Left renal cortex interstitium (tissue), 4 donors: ENCODE measurements at regions not wholly inside any gene's neighbourhood (a gene's known extent, or its start where the extent isn't known, plus 50 kb on each side); places are given as distances from the start of the nearest gene placed in this dataset.
"Not testable (repeated sequence)": the region's sequence is repeated elsewhere in the genome, so short reads cannot be mapped to it uniquely, and the experiment has no call there.

Experiments
- DNase-seq, 4 donors: peaks; one replicate each; pipeline ENCODE4 v3.0.0-alpha.2; 2013; ENCODE audit warnings: low read depth in 4 of 4, low spot score in 2 of 4, missing footprints in 1 of 4

DNA sequence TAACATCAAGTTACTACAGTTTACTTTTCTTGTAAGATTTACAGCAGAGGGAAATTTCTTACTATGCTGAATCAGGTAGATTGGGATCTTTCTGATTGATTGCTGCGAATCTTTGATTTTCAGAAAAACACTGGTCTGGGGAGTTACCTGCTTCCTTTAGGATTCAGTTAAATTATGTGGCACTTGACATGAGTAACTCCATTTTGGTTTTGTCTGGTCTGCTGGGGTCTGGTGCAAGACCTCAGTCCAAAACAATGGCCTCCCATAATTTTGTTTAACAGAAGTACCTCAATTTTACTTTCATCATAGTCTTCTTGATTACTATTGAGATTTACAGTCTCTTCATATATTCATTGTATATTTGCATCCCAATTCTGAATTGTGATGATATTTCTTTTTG is 775.5 kb downstream of the TRIB2 start:
- no peak for DNase-seq

DNA sequence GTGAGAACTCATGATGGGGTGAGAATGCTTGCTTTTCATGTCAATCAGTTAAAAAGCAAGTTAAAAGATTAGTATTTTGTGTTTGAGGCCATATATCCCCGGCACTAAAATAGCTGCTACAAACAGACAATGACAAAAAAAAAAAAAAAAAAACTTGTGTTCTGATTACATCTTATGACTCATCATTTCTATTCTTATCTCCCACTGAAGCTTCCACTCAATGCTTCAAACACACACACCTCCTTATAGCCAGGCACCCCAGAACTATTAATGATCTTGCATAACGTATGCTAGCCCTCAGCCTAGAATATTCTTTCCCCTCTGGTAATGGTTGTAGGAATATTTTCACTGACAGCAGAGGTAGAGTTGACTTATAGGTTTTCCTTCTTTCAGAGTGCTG is 778.3 kb downstream of the TRIB2 start:
- no peak for DNase-seq

DNA sequence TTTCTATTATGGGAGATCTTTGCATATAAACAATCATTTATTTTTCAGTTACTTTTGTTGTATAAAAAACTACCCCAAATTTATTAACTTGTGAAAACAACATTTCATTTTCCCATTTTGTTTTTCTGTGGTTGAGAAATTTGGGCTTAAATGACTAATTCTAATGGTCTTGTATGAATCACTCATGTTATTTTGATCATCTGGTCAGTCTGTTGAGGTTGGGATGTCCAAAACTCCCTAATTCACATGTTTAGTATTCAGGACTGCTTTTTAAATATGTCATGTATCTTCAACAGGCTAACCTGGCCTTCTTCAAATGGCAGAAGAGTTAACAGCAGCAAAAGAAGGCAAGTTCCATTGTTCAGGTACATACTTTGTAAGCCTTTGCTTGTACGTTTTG is 788.1 kb downstream of the TRIB2 start:
- no peak for DNase-seq

DNA sequence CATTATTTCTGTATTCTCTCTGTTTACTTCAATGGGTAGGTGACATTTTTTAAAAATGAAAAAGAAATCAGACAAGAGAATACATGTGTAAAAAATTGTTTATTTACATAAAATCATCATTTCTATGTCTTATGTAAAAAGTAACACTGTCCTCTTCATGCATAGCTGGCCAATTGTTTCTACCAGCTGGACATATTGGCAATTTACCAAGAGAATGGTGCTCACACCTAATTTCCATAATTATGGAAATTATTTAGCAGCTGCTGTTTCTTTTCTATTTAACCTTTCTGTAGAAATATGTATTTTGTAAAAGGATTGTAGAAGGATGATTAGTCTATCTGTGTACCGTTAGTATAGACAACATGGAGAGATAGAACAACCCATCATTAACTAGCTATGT is 791.9 kb downstream of the TRIB2 start:
- DNase-seq, result no peak

DNA sequence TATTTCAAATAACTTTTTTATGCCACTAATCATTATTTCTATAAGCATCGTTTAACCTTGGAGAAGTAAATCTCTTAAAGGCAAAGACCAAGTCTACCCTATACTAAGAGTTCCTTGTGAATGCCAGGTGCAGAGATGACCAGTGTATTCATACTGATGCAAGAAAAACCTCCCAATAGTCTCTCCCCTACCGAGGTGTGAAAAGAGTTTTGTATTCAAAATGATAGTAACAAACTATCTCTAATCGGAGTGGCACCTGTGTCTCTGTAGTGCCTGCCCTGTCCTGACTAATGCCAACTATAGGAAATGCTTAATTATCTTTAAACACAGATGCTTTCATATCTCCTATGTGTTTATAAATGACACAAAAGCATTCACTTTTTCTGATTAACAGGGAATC is 798.5 kb downstream of the TRIB2 start:
- DNase-seq, result no peak

DNA sequence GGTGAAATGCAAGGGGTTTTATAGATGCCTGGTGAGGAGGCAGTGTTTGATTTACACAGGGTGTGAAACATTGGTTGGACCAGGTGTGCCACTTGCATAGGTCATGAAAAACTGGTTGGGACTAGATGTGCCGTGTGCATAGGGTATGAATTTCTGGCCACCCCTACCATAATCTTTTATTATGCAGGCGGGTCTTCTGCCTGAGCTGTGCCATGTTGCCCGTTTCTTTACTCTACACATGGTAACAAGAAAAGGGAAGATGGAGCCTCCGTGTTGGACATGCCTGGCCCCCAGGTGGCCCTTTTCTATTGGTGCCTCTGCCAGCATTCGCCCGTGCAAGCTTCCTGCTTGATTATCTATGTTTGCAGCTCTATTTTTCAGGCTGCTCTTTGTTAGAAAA is 805.4 kb downstream of the TRIB2 start:
- DNase-seq, result no peak

DNA sequence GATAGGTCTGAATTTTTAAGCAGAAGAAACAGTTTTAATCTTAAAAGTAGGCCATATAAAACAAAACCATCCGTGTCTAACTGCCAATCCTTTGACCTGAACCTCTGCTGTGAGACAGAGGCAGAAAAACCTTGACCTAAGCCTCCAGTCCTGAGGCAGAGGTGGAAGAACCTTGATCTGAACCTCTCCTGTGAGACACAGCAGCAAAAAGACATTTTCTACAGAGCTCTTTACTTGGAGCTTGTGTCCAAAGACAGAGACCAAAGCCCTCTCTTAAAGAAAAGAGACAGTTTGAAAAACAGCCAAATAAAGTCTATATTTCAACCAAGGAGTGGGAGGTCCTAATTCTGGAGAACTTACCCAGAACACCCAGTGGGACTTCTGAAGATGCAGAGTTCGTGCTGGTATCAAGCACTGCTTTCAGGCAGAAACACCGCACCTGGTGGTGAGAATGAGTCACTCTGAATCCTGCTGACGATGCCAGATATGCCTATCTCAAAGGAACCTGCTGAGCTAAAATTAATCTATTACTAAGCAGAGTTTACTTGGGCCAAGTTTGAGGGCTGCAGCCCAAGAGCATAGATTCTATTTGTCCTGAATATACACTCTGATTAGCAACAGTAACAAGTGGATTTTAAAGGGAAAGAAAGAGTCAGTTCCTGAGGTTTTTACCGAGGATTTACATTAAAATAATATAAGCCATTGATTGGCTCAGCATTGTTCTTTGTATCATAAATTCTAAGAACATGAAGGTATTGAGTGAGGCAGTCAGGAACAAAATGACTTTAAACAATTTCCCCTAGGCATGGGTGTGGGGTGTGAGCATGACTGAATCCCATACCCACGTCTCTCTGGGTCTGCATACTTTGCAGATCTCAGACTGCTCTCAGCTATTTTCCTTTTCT is 806.4 kb downstream of the TRIB2 start:
- DNase-seq, result no peak

DNA sequence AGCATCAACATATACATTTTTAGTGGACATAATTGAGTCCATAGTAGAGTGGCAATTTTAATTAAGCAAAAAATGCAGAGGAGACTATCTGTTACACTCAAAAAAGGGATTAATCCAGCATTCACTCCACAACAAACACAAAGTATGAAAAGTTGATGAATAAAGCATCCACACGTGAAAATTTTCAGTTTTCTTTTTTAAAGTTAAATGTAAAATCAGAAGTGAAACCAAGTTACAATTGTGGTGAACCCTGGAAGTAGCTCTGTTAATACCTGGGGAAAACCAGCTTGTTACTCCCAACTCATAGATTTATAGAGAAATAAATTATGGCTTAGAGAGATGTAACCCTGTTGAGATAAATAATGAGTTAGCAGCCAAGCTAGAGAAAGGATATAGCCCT is 807.8 kb downstream of the TRIB2 start:
- no peak for DNase-seq

DNA sequence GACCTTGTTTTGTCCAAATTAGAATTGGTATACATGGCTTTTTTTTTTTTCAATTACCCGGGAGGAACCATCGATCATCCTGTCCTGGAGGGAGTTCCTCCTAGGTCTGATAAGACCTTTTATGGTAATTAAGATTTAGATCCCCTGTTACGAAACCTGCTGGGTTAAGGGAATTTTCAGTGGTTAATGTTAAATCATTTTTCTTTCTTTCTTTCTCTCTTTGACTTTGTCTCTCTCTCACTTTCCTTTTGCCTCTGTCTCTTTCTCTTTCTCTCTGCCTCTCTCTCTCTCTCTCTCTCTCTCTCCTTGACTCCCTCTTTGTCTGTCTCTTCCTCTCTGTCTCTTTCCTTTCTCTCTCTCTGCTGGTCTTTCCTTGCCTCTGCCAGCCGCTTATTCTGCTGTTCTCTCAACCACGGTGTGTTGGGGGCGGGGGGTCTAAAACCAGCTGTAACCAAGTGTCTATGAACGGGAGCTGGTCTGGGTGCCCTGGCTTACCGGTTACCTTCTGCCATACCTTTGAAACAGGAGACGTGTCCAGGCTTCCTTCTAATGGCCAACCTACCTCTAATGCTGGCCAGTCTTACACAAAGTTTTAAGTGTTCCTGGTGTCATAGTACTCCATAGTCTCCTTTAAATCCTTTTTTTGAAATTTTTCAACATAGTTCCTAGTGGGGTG is 815.1 kb downstream of the TRIB2 start:
- DNase-seq, result not testable (repeated sequence)

DNA sequence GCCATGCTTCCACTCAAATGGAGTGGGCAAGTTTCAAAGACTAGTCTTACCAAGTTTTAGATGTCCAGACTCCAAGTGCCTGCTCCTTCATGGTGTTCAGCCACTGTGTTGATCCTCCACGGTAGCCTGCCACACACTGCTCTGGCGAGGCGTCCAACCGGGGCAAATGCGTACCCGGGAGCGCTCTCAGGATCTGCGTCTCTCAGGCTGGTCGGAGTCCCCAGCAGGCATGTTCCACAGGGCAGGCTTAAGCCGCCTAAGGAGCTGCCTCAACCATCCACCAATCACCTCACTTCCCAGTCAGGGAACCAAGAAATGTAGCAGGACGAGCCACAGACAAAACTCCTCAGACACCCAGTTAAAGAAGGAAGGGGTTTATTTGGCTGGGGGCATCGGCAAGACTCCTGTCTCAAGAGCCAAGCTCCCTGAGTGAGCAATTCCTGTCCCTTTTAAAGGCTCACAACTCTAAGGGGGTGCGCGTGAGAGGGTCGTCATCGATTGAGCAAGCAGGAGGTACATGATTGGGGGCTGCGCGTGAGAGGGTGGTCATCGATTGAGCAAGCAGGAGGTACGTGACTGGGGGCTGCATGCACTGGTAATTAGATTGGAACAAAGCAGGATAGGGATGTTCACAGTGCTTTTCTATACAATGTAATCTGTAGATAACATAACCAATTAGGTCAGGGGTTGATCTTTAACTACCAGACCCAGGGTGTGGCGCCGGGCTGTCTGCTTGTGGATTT is 816.2 kb downstream of the TRIB2 start:
- DNase-seq, result not testable (repeated sequence)

DNA sequence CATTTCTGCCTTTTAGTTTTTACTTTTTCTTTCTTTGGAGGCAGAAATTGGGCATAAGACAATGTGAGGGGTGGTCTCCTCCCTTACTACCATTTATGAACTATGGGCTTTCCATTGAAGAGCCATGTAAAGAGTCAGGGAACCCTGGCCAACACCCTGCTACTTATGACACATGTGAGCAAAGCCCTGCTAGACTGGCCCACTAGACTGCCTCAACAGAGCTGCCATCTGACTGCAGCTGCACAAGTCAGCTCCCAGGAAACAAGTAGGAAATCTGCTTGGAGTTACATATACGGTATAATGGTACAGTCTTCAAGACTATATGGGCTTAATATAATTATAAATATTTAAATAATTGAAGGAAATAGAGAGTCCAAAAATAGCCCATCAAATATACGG is 816.8 kb downstream of the TRIB2 start:
- no peak for DNase-seq

DNA sequence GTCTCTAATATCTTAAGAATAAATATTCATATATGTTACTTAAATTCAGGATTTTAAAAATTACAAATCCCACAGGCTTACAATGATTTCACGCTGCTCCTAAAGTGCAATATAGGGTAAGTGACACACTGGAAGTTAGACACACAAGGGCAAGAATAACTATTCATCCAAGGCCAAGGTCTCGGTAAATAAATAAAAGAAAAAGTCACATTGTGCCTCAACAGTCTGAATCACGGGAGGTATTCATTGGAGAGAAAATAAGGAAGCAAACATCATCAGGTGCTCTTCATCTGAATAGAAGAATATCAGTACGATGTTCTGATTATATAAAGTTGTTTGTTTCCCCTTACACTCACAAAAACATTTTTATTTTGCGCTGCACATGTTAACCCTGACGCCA is 820.2 kb downstream of the TRIB2 start:
- DNase-seq, result no peak

DNA sequence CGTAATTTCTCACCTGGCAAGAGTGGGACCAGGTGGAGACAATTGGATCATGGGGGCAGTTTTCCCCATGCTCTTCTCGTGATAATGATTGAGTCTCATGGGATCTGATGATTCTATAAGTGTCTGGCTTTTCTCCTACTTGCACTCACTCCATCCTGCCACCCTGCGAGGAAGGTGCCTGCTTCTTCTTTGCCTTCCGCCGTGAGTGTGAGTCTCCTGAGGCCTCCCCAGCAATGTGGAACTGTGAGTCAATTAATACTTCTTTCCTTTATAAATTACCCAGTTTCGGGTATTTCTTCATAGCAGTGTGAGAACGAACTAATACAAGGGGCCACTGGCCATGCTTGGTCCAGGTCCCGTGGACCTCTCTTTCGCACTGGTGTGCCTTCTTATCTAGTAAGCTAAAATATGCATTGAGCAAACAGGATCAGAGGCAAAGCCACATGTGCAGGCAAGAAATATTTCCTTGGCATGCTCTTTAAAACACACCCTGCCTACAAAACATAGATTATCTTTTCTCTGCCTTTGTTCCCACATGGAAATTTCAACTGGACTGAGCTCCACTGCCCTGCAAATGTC is 821.1 kb downstream of the TRIB2 start:
- no peak for DNase-seq

DNA sequence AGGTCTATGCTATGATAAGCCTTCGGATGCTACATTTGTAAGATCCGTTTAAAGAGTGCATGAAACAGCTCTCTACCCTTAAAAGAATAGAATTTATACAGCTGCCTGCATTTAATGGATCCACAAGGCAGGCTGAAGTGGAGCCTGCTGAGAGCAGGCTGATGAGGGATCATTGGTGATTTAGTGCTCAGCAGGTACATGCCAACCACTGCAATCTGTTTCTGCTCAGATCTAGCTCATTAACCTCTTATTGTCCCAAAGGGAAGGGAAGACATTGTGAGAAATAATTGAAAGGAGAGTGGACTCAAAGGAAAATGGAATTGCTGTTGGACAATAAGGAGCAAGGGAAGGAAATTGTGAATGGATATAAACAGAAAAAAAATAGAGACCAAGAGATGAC is 822.6 kb downstream of the TRIB2 start:
- DNase-seq, result no peak

DNA sequence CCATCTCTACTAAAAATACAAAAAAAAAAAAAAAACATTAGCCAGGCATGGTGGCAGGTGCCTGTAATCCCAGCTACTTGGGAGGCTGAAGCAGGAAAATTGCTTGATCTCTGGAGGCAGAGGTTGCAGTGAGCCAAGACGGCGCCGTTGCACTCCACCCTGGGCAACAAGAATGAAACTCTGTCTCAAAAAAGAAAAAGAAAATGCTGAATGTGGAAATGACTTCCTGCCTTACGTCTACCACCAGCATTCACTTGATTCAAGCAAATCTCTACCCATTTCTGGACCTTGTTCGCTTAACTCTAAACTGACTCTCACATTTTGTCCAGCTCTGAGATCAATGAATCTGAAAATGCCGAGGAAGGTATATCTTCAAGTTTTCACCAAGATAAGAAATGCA is 825.3 kb downstream of the TRIB2 start:
- no peak for DNase-seq

DNA sequence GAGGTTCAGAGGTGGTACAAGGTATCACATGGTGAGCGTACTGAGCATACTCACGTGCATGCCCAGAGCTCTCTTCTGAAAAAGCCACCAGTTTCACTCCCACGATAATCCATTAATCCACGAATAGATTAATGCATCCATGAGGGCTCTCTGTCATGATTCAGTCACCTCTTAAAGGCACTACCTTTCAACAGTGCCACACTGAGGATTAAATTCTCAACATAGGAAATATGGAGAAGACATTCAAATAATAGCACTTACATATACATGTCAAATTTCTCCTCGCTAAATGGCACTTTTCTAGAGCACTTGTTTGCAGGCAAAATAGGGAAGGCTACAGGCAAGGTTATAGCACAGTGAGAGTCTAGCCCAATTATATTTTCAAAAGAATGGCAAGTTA is 825.9 kb downstream of the TRIB2 start:
- no peak for DNase-seq

DNA sequence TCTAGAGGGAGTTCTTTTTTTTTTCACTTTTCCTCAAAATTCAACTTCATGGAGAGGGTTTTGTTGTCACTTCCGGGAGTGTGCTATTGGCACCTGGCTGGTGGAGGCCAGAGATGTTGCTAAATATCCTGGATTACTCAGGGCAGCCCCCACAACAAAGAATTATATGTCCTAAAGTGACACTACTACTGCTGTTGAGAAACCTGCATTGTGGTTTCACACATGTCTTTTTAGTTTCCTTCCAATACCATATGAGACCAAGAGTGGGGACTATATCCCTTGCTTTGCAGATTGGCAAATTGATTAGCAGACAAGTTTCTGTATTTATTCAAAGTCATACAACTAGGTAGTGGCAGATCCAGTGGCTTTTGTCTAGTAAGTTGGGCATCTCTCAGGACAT is 826.8 kb downstream of the TRIB2 start:
- DNase-seq, result no peak

DNA sequence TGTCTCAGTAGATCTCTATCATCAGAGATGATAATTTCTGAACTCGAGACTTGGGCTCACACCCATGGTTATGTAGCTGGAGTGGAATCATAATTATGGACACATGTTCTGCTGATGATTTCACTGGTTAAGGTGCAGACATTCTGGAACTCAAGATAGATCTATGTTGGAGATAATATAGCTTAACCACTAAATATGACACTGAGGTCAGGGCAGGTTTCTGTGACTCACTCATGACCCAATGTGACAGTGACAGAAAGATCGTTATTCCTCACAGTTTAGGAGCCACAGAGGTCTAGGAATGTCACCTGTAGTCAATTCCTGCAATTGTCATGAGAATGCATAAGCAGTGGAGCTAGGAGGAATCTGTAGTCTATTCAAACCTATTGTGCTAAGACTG is 828.6 kb downstream of the TRIB2 start:
- DNase-seq, result no peak

DNA sequence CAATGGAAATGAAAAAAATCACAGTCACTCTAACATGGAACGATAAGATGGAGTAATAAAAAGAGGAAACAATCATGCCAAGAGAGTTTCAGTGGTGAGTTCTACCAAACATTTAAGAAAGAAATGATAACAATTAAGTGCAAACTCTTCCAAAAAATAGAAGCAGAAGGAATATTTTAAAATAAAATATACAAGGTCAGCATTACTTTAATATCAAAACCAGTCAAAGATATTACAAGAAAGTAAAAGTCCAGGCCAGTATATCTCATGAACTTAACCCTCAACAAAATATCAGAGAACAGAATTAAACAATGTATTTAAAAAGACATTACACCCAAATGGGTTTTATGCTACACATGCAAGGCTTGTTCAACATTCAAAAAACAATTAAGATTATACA is 829.4 kb downstream of the TRIB2 start:
- no peak for DNase-seq

DNA sequence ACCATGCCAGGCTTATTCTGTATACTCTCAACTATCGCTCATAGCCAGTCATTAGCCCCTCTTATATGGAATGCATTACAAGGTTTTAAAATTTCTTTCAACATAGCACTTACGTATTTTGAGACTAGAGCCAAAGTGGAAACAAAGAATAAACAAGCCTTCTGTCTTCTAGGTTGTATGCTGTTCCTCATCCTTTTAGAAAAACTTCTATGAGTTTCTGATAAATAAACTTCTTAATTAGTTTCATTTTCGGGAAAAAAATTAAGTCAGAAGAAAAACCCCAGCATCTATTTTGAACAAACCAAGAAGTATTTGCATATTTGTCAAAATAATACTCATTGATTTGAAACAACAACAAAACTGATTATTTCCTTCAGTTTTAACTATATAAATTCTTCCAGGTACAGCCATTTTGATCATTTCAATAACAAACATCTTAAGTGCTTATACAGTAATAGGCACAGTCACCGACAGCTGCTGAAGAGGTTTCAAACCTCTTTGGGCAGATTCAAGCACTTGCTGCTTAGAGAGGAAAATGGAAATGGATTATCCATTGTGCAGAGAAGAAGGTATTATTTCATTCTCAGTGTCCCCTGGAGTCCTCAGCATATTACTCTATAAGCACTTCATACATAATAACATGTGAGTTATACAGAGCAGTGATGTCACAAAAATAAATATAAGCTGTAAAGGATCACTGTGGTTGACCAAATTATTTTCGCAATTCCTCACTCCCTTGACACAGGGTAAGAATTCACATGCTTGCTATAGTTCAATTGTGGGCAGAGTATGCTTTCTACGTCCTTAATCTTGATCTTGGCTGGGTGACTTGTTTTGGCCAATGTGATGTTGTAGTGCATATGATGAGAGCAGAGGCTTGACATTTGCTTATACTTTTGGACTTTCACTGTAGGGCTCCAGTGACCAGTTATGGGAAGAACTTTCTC is 833.8 kb downstream of the TRIB2 start:
- no peak for DNase-seq
